GM13976 (cell line): ENCODE measurements at regions not wholly inside any gene's neighbourhood (a gene's known extent, or its start where the extent isn't known, plus 50 kb on each side); places are given as distances from the start of the nearest gene placed in this dataset.

Experiments used
- DNase-seq: peaks from one replicate; pipeline ENCODE4 v3.0.0; 2012; ENCODE audit warnings: low spot score
- in situ Hi-C: fragments of 300-500 bp; cut with MboI; formaldehyde crosslinking; loops from one replicate; pipeline ENCODE4 v1.12.0; 2022; ENCODE audit warnings: low sequenced_read_pairs, mixed read lengths, inconsistent platforms; ENCODE audit not compliant: unreplicated experiment
- TF ChIP-seq, protein P1 (sequence below): IDR thresholded peaks from 2 replicates; pipeline ENCODE4 v1.5.1; 2012; ENCODE audit warnings: borderline replicate concordance, mild to moderate bottlenecking; ENCODE audit not compliant: insufficient read depth; ENCODE audit errors: extremely low read depth, missing control alignments, control extremely low read depth

DNA sequence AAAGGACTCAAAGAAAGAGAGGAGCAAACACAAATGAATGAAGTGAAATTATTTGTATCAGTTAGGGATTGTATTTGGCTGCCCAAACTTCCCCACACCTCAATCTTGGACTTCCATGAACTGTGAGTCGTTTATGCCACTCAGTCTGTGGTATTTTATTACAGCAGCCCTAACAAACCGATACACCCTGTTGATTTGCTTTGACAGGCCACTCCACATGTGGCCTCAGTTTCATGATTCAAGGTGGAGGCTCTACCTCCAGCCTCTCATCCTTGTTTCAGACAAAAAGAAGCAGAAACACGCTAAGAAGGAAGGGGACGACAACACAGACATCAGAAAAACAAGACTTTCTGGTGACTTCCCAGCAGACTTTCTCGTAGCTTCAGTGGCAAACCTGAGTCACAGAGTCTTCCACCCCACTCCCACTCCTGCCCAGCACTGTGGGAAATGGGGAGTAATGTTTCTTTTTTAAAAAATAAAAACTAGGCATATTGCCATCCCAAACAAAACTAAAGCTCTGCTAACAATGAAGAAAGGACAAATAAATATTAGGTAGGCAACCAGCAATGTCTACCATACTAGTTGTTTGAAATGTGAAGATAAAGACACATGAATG is 52.2 kb upstream of the ABCA1 start:
- in situ Hi-C loops: no loop called here
- TF ChIP-seq, protein P1, sequence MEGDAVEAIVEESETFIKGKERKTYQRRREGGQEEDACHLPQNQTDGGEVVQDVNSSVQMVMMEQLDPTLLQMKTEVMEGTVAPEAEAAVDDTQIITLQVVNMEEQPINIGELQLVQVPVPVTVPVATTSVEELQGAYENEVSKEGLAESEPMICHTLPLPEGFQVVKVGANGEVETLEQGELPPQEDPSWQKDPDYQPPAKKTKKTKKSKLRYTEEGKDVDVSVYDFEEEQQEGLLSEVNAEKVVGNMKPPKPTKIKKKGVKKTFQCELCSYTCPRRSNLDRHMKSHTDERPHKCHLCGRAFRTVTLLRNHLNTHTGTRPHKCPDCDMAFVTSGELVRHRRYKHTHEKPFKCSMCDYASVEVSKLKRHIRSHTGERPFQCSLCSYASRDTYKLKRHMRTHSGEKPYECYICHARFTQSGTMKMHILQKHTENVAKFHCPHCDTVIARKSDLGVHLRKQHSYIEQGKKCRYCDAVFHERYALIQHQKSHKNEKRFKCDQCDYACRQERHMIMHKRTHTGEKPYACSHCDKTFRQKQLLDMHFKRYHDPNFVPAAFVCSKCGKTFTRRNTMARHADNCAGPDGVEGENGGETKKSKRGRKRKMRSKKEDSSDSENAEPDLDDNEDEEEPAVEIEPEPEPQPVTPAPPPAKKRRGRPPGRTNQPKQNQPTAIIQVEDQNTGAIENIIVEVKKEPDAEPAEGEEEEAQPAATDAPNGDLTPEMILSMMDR: no peak
- DNase-seq: no peak

- in situ Hi-C loops: no loop called here
- TF ChIP-seq, protein P1: no peak
- no peak for DNase-seq
Observed at GRCh38 chr9:104981543-104982129, 53.7 kb upstream of the ABCA1 start.

DNA sequence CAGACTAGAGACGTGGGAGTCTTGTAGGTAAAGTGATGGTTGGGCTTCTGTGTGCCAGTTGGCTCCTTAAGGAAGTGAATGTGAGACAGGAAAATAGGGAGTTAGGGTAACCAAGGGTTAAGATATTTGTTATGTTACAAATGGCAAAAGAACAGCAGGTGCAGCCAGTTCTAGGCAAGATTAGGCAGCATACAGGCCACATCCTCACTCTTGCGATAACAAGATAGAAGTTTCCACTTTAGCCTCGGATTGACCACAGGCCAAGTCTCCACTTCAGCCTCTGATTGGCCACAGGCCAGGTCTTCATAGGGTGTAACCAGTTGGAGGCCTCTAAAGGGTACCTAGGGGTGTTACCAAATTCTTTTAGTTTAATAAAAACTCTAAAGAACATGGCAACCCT is 54.6 kb upstream of the ABCA1 start:
- DNase-seq: no peak
- in situ Hi-C loops: no loop called here
- TF ChIP-seq, protein P1: no peak

GRCh38 chr9:104983491-104983890 is 55.5 kb upstream of the ABCA1 start:
- TF ChIP-seq, protein P1: no peak
- in situ Hi-C loops: no loop called here

DNA sequence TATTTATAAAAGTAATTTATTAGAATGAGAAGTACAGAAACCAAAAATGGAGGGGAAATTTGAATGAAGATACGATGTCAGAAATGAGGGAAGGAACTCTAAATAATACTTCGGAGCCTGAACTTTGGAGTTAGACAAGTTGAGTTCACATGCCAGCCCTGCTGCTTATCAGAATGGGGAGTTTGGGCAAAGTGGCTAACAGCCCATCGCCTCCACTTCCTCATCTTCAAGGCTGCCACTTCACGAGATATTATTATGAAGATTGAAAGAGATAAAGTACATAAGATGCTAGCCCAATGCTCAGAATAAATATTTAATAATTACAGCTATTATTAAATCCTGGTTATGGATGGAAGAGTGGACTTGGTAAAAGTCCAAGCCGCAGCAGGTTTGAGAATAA is 56.2 kb upstream of the ABCA1 start:
- no peak for DNase-seq
- TF ChIP-seq, protein P1: no peak
- in situ Hi-C loops: no loop called here

More at GRCh38 chr9:104983491-104983890, 55.5 kb upstream of the ABCA1 start:
- no peak for DNase-seq

DNA sequence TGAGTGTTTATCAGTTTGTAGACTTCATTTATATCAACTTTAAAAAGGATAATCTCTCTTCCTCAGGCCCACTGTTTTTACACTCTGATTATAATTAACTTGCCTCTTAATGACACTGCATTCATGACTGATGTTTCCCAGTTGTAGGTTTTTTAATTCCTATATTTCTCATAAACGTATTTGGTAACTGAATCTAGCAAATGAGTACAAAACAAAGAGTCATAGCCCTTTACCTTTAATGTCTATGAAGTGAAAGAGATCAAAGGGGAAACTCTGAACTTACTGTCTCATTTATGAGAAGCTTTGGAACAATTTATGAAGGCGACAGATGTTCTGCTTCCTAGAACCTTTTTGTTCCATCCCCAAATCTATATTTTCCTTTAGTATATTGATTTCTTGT is 56.6 kb upstream of the ABCA1 start:
- TF ChIP-seq, protein P1: no peak
- no peak for DNase-seq
- in situ Hi-C loops: no loop called here
